Liver (tissue), 8 donors: ENCODE measurements at regions not wholly inside any gene's neighbourhood (a gene's known extent, or its start where the extent isn't known, plus 50 kb on each side); places are given as distances from the start of the nearest gene placed in this dataset.

Source experiments
- DNase-seq: peaks from one replicate; pipeline ENCODE4 v3.0.0-alpha.2; 2017; ENCODE audit warnings: low spot score
- H3K27ac ChIP-seq, 2 donors: one replicate each; pipeline ENCODE4 v1.7.0; 2013; ENCODE audit warnings: inconsistent platforms in 2 of 2, low read length in 2 of 2, control low read depth in 1 of 2, low read depth in 1 of 2, mild to moderate bottlenecking in 1 of 2
- H3K27me3 ChIP-seq, 4 donors: one replicate each; pipeline versions ENCODE4 v1.6.1 to v1.7.0; 2013; ENCODE audit warnings: low read length in 3 of 4, inconsistent platforms in 1 of 4, mild to moderate bottlenecking in 1 of 4, moderate library complexity in 1 of 4; ENCODE audit not compliant: control insufficient read depth in 4 of 4, insufficient read depth in 4 of 4
- H3K36me3 ChIP-seq, 4 donors: one replicate each; pipeline versions ENCODE4 v1.6.1 to v1.7.0; 2013; ENCODE audit warnings: low read length in 3 of 4, mild to moderate bottlenecking in 3 of 4, low read depth in 1 of 4, moderate library complexity in 1 of 4; ENCODE audit not compliant: control insufficient read depth in 4 of 4, insufficient read depth in 3 of 4
- H3K4me1 ChIP-seq, 4 donors: one replicate each; pipeline versions ENCODE4 v1.6.1 to v1.7.0; 2013; ENCODE audit warnings: low read length in 3 of 4, mild to moderate bottlenecking in 3 of 4, moderate library complexity in 1 of 4; ENCODE audit not compliant: control insufficient read depth in 4 of 4, insufficient read depth in 4 of 4
- H3K4me3 ChIP-seq, 3 donors: one replicate each; pipeline versions ENCODE4 v1.6.1 to v1.7.0; 2013; ENCODE audit warnings: low read length in 3 of 3, control low read depth in 1 of 3, low read depth in 1 of 3, mild to moderate bottlenecking in 1 of 3
- H3K9ac ChIP-seq, 2 donors: one replicate each; pipeline ENCODE4 v1.7.0; 2013; ENCODE audit warnings: low read length in 2 of 2, mild to moderate bottlenecking in 2 of 2, moderate library complexity in 2 of 2, control low read depth in 1 of 2, low read depth in 1 of 2
- H3K9me3 ChIP-seq, 4 donors: one replicate each; pipeline versions ENCODE4 v1.6.1 to v1.7.0; 2013; ENCODE audit warnings: low read length in 3 of 4; ENCODE audit not compliant: control insufficient read depth in 4 of 4
- CTCF ChIP-seq: fragments of 150-350 bp; IDR thresholded peaks from 2 replicates; pipeline ENCODE4 v1.5.1; 2017; ENCODE audit warnings: improper control_type of control experiment, low read depth, low read length; ENCODE audit not compliant: missing input control
- EGR1 ChIP-seq, 2 donors: IDR thresholded peaks; 2 replicates each; pipeline ENCODE4 v1.6.1; 2016 to 2018; ENCODE audit warnings: antibody characterized with exemption in 2 of 2, low read depth in 2 of 2
- FOXA1 ChIP-seq: IDR thresholded peaks from 2 replicates; pipeline ENCODE4 v1.6.1; 2016; ENCODE audit warnings: antibody characterized with exemption
- FOXA2 ChIP-seq: IDR thresholded peaks from 2 replicates; pipeline ENCODE4 v1.6.1; 2016; ENCODE audit warnings: antibody characterized with exemption
- GABPA ChIP-seq, 2 donors: IDR thresholded peaks in 1 of 2; conservative IDR thresholded peaks in 1 of 2; 2 replicates each; pipeline ENCODE4 v1.6.1; 2016; ENCODE audit warnings: antibody characterized with exemption in 2 of 2, mild to moderate bottlenecking in 1 of 2, moderate library complexity in 1 of 2
- HNF4A ChIP-seq, 2 donors: conservative IDR thresholded peaks; 2 replicates each; pipeline ENCODE4 v1.6.1; 2016; ENCODE audit warnings: antibody characterized with exemption in 2 of 2, mild to moderate bottlenecking in 2 of 2
- HNF4G ChIP-seq: IDR thresholded peaks from 2 replicates; pipeline ENCODE4 v1.6.1; 2016; ENCODE audit warnings: antibody characterized with exemption
- JUND ChIP-seq, 2 donors: IDR thresholded peaks; 2 replicates each; pipeline ENCODE4 v1.6.1; 2016; ENCODE audit warnings: antibody characterized with exemption in 2 of 2
- NR2F2 ChIP-seq: IDR thresholded peaks from 2 replicates; pipeline ENCODE4 v1.6.1; 2016; ENCODE audit warnings: antibody characterized with exemption
- RAD21 ChIP-seq, 2 donors: IDR thresholded peaks; 2 replicates each; pipeline ENCODE4 v1.6.1; 2016; ENCODE audit warnings: antibody characterized with exemption in 2 of 2, mild to moderate bottlenecking in 2 of 2
- RXRA ChIP-seq, 2 donors: IDR thresholded peaks; 2 replicates each; pipeline ENCODE4 v1.6.1; 2017 to 2018; ENCODE audit warnings: antibody characterized with exemption in 2 of 2, mild to moderate bottlenecking in 1 of 2
- SP1 ChIP-seq: IDR thresholded peaks from 2 replicates; pipeline ENCODE4 v1.6.1; 2018; ENCODE audit warnings: antibody characterized with exemption, mild to moderate bottlenecking
- YY1 ChIP-seq: IDR thresholded peaks from 2 replicates; pipeline ENCODE4 v1.6.1; 2016; ENCODE audit warnings: antibody characterized with exemption, mild to moderate bottlenecking
- ZBTB33 ChIP-seq: IDR thresholded peaks from 2 replicates; pipeline ENCODE4 v1.6.1; 2016; ENCODE audit warnings: antibody characterized with exemption
- WGBS: extraction: QIAGEN DNeasy Blood & Tissue Kit; methylation state at CpG from one replicate; pipeline ENCODE4 v1.1.7; 2013; 5-methylcytosine and 5-hydroxymethylcytosine counted together
- TF ChIP-seq, protein P1 (sequence below): IDR thresholded peaks from 2 replicates; pipeline ENCODE4 v1.6.1; 2016; ENCODE audit warnings: antibody characterized with exemption, mild to moderate bottlenecking
- TF ChIP-seq, protein P2 (sequence below): IDR thresholded peaks from 2 replicates; pipeline ENCODE4 v1.6.1; 2016; ENCODE audit warnings: antibody characterized with exemption
- TF ChIP-seq, protein P3 (sequence below): IDR thresholded peaks from 2 replicates; pipeline ENCODE4 v1.6.1; 2016; ENCODE audit warnings: antibody characterized with exemption
- donor health status: healthy.
- donor health status: healthy.
- donor health status: healthy.
- donor health status: healthy.
- donor health status: healthy.

DNA sequence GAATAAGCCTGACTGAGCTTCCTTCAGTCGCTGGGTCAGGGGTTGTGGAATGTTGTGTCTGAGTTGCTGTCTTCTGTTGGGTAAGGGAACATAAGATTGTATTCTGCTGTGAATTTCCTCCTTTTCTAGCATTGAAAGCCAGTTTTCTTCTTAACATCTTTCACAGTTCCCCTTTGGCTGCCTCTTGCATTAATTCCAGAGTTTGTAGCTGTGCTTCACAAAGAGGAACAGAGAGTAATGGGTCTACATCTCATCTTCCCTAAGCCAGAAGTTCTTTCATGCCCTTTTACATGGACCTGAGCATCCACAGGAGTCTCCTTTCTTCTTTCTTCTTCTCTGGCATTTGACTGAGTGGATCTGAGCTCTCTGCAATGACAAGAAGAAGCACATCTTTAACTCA, 686.8 kb downstream of the KCTD16 start:
- TF ChIP-seq FOXA1 (no peak), JUND (IDR thresholded peaks at IDR 0.05) (no peak), YY1 (no peak), NR2F2 (no peak), GABPA (IDR thresholded peaks at IDR 0.05 in 1 of 2, conservative IDR thresholded peaks at IDR 0.05 in 1 of 2) (no peak), HNF4A (conservative IDR thresholded peaks at IDR 0.05) (no peak), ZBTB33 (no peak), FOXA2 (no peak), EGR1 (IDR thresholded peaks at IDR 0.05; ENCODE audit: low read depth in 2 of 2) (no peak), RXRA (IDR thresholded peaks at IDR 0.05) (no peak), HNF4G (no peak), CTCF (no peak), SP1 (no peak)
- TF ChIP-seq, protein P1, sequence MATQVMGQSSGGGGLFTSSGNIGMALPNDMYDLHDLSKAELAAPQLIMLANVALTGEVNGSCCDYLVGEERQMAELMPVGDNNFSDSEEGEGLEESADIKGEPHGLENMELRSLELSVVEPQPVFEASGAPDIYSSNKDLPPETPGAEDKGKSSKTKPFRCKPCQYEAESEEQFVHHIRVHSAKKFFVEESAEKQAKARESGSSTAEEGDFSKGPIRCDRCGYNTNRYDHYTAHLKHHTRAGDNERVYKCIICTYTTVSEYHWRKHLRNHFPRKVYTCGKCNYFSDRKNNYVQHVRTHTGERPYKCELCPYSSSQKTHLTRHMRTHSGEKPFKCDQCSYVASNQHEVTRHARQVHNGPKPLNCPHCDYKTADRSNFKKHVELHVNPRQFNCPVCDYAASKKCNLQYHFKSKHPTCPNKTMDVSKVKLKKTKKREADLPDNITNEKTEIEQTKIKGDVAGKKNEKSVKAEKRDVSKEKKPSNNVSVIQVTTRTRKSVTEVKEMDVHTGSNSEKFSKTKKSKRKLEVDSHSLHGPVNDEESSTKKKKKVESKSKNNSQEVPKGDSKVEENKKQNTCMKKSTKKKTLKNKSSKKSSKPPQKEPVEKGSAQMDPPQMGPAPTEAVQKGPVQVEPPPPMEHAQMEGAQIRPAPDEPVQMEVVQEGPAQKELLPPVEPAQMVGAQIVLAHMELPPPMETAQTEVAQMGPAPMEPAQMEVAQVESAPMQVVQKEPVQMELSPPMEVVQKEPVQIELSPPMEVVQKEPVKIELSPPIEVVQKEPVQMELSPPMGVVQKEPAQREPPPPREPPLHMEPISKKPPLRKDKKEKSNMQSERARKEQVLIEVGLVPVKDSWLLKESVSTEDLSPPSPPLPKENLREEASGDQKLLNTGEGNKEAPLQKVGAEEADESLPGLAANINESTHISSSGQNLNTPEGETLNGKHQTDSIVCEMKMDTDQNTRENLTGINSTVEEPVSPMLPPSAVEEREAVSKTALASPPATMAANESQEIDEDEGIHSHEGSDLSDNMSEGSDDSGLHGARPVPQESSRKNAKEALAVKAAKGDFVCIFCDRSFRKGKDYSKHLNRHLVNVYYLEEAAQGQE: no peak
- TF ChIP-seq, protein P2, sequence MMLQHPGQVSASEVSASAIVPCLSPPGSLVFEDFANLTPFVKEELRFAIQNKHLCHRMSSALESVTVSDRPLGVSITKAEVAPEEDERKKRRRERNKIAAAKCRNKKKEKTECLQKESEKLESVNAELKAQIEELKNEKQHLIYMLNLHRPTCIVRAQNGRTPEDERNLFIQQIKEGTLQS: no peak
- TF ChIP-seq, protein P3, sequence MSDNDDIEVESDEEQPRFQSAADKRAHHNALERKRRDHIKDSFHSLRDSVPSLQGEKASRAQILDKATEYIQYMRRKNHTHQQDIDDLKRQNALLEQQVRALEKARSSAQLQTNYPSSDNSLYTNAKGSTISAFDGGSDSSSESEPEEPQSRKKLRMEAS: no peak
- Histone ChIP-seq H3K36me3 (no peaks in the 10 kb centered on the region), H3K27ac (no peak overlapping the region), H3K27me3 (no peaks in the 10 kb centered on the region), H3K9ac (no peak overlapping the region), H3K9me3 (no peaks in the 10 kb centered on the region), H3K4me3 (no peak overlapping the region), H3K4me1 (no peaks in the 10 kb centered on the region)
- no peak for DNase-seq
- WGBS: 43% methylated on average over 1 of the region's 1 CpG

DNA sequence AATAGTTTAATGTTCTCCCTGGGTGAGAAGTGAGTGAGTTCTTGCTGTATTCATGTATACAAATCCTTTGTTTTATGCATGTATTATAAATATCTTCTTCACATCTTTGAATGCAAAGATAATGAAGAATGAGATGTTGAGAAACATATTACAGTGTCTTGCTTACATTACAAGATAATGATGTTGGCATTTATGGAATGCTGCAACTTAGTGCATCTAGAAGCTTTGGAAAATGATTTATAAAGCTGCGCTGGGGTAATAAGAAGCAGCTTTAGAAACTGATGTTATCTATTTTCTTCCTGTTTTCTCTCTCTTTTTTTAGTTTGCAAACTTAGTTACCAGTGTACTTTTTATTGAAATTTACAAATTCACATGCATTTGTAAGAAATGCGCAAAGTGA, 673.4 kb downstream of the KCTD16 start:
- Histone ChIP-seq H3K9me3 (peaks cover 0 to 2% (median 0%) of the 10 kb centered on the region in 4 donors), H3K9ac (no peak overlapping the region), H3K27ac (no peak overlapping the region), H3K27me3 (no peaks in the 10 kb centered on the region), H3K4me3 (no peak overlapping the region), H3K4me1 (no peaks in the 10 kb centered on the region), H3K36me3 (no peaks in the 10 kb centered on the region)
- no peak for DNase-seq
- 90% methylated on average over 2 of the region's 2 CpGs for WGBS
- no peak for TF ChIP-seq FOXA2
- TF ChIP-seq CTCF: no peak
- no peak for TF ChIP-seq RAD21 (IDR thresholded peaks at IDR 0.05)
- no peak for TF ChIP-seq SP1
- no peak for TF ChIP-seq EGR1 (IDR thresholded peaks at IDR 0.05; ENCODE audit: low read depth in 2 of 2)
- TF ChIP-seq YY1: no peak
- no peak for TF ChIP-seq JUND (IDR thresholded peaks at IDR 0.05)
- TF ChIP-seq, protein P1: no peak
- TF ChIP-seq HNF4A (conservative IDR thresholded peaks at IDR 0.05): no peak
